Aorta (tissue), 5 donors: ENCODE measurements at regions not wholly inside any gene's neighbourhood (a gene's known extent, or its start where the extent isn't known, plus 50 kb on each side); places are given as distances from the start of the nearest gene placed in this dataset.

Experiments
- ATAC-seq: fragments of 200-7000 bp; cut with Tn5 transposase; one replicate; pipeline ENCODE4 v1.9.1; 2022; ENCODE audit warnings: moderate library complexity; ENCODE audit not compliant: low FRiP score
- DNase-seq, 2 donors: peaks; one replicate each; pipeline ENCODE4 v3.0.0-alpha.2; 2020
- H3K27ac ChIP-seq, 2 donors: one replicate each; pipeline ENCODE4 v1.5.1; 2013; ENCODE audit warnings: low read length in 2 of 2, mild to moderate bottlenecking in 2 of 2, moderate library complexity in 2 of 2, control low read depth in 1 of 2, inconsistent platforms in 1 of 2, low read depth in 1 of 2
- H3K27me3 ChIP-seq, 2 donors: one replicate each; pipeline ENCODE4 v1.6.1; 2013; ENCODE audit warnings: control low read depth in 1 of 2, low read length in 1 of 2, mild to moderate bottlenecking in 1 of 2, moderate library complexity in 1 of 2; ENCODE audit not compliant: insufficient read depth in 2 of 2, control insufficient read depth in 1 of 2
- H3K36me3 ChIP-seq, 2 donors: one replicate each; pipeline ENCODE4 v1.6.1; 2013; ENCODE audit warnings: control low read depth in 1 of 2, low read length in 1 of 2, mild to moderate bottlenecking in 1 of 2; ENCODE audit not compliant: insufficient read depth in 2 of 2, control insufficient read depth in 1 of 2
- H3K4me1 ChIP-seq, 2 donors: one replicate each; pipeline ENCODE4 v1.6.1; 2013; ENCODE audit warnings: low read length in 2 of 2, control low read depth in 1 of 2, mild to moderate bottlenecking in 1 of 2, moderate library complexity in 1 of 2; ENCODE audit not compliant: insufficient read depth in 2 of 2, control insufficient read depth in 1 of 2
- H3K4me3 ChIP-seq, 2 donors: one replicate each; pipeline ENCODE4 v1.5.1; 2013; ENCODE audit warnings: low read length in 2 of 2, control low read depth in 1 of 2, mild to moderate bottlenecking in 1 of 2
- H3K9me3 ChIP-seq: one replicate; pipeline ENCODE4 v1.6.1; 2013; ENCODE audit warnings: mild to moderate bottlenecking, low read length; ENCODE audit not compliant: control insufficient read depth
- WGBS, 2 donors: extraction: QIAGEN DNeasy Blood & Tissue Kit; methylation state at CpG; one replicate each; pipeline ENCODE4 v1.1.7; 2013; 5-methylcytosine and 5-hydroxymethylcytosine counted together
- intact Hi-C, 2 donors: fragments of 100-400 bp; cut with DNase I; formaldehyde crosslinking; loops; one replicate each; pipeline versions ENCODE4 v1.14.2 to v1.15.0; 2022
- donor health status: healthy with polysubstance abuse.
- donor health status: Bipolar disorder and iron deficiency.
- donor health status: DM: no; HTN: no; CAD: no.
- donor health status: DM: no; HTN: no; CAD: no.
- donor health status: DM: yes; HTN: yes; CAD: no.

DNA sequence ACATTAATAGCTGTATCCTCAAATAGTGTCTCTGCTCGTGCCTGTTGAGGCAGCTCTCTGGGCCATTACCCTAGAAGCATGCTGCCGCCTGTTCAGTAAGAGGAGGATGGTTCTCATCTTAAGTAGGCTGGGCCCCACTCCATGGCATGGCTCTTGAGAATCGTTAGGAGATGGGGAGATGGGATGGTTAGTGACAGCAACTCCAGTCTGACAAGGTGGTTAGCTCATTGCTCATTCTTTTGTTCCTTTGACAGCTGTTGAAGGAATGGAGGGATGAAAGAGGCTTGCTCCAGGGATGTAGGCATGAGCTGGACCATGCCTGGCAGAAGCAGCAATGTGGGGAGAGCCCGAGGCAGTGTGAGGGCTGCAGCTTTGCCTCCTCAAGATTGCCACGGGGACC, 68.2 kb downstream of the MAP10 start:
- intact Hi-C loops = no loop called here
- no peaks in the 10 kb centered on the region for H3K27me3 ChIP-seq
- no peaks in the 10 kb centered on the region for H3K9me3 ChIP-seq
- ATAC-seq (no peak), DNase-seq (no peak)
- no peaks in the 10 kb centered on the region for H3K4me1 ChIP-seq
- H3K27ac ChIP-seq = no peak overlapping the region
- no peak overlapping the region for H3K4me3 ChIP-seq
- H3K36me3 ChIP-seq = no peaks in the 10 kb centered on the region
- 75 to 82% methylated on average over 5 of the region's 5 CpGs for WGBS, 2 donors

- no peak for ATAC-seq
- Histone ChIP-seq H3K9me3 (no peaks in the 10 kb centered on the region), H3K36me3 (no peaks in the 10 kb centered on the region), H3K4me1 (no peaks in the 10 kb centered on the region), H3K4me3 (no peak overlapping the region), H3K27me3 (no peaks in the 10 kb centered on the region), H3K27ac (no peak overlapping the region)
- no peak for DNase-seq
- 90 to 91% methylated on average over 7 of the region's 7 CpGs for WGBS, 2 donors
- intact Hi-C loops = no loop called here
Observed at GRCh38 chr1:232873931-232874330, 68.7 kb downstream of the MAP10 start.

DNA sequence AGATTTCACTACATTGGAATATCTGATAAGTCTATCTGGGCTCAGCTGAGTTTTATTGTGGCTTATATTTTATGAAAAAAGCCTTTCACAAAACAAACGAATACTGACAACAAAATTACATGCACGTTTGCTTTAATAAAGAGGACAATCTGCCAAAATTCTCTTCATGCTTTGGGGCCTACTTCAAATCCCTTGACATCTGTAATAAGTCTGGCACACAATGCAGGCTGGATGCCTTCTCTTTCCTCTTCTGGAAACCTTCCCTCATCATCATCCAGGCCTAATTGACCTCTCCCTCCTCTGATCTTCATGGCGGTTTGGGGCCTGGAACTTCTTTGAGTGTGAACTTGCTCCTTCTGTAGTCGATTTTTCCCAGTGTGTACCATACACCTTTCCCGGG, 70.3 kb downstream of the MAP10 start:
- intact Hi-C loops = no loop called here

DNA sequence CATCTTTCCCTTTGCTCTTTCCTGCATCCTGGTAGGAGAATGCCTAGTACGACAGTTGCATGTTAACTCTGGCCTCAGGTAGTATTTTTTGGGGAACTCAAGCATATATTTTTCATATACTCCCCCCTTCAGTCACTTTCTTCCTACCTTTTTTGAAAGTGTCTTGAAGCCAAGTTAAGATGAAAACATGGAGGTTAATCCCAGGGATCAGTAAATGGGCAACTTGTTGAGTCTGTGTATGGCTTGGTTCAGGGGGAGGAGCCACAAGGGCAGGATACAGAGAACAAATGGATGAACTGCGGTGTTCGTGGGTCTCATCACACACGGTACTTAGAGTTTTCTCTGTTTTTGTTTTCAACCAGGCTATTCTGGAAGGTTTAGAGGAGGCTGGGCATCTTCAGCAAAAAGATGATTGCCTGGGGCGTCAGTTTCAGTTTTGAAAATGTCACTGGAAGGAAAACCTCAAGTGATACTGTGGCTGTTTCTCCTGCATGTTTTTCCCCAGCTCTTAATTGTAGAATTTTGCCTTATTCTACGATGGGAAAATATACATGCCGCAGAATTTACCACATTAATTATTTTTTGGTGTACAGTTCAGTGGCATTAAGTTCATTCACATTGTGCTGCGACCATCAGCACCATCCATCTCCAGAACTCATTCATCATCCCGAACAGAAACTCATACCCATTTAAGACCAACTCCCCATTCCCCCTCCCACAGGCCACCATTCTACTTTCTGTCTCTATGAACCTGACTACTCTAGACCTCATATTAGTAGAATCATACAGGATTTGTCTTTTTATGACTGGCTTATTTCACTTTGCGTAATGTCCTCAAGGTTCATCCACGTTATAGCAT, 71.5 kb downstream of the MAP10 start:
- Histone ChIP-seq H3K27ac (no peak overlapping the region), H3K27me3 (no peaks in the 10 kb centered on the region), H3K4me1 (no peaks in the 10 kb centered on the region), H3K9me3 (no peaks in the 10 kb centered on the region), H3K36me3 (no peaks in the 10 kb centered on the region), H3K4me3 (no peak overlapping the region)
- ATAC-seq (no peak), DNase-seq (no peak)
- intact Hi-C loops = no loop called here
- WGBS, 2 donors = 82 to 89% methylated on average over 11 of the region's 11 CpGs

More for the DNA sequence above, 70.3 kb downstream of the MAP10 start:
- no peaks in the 10 kb centered on the region for H3K9me3 ChIP-seq
- no peak overlapping the region for H3K4me3 ChIP-seq
- no peak overlapping the region for H3K27ac ChIP-seq
- H3K4me1 ChIP-seq = no peaks in the 10 kb centered on the region
- ATAC-seq (no peak), DNase-seq (no peak)
- WGBS, 2 donors = 77 to 78% methylated on average over 5 of the region's 5 CpGs
- H3K27me3 ChIP-seq = no peaks in the 10 kb centered on the region
- H3K36me3 ChIP-seq = no peaks in the 10 kb centered on the region

- no peak for ATAC-seq
- 71 to 75% methylated on average over 10 of the region's 10 CpGs for WGBS, 2 donors
Observed at GRCh38 chr1:232877365-232878028, 72.3 kb downstream of the MAP10 start.

DNA sequence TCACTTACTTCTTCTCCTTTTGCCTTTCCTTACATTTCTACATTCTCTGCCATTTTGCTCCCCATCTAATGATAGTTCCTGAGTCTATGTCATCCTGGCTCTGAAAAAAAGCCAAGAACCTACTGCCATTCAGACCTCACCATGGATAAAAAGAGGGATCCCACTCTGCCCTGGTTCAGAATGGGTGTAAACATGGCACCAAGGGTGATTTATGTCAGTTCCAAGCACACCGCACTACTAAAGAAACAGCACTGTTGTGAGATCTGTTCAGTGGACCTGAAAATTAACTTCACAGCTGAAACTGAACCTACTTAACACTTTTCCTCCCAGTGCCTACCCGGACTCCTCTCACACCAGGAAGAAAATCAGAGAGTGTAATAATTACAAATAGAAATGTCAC, 72.3 kb upstream of the NTPCR start:
- Histone ChIP-seq H3K9me3 (no peaks in the 10 kb centered on the region), H3K27me3 (no peaks in the 10 kb centered on the region), H3K4me1 (no peaks in the 10 kb centered on the region), H3K36me3 (no peaks in the 10 kb centered on the region), H3K27ac (no peak overlapping the region), H3K4me3 (no peak overlapping the region)
- ATAC-seq = no peak
- intact Hi-C loops = no loop called here
- no peak for DNase-seq
- 21 to 44% methylated on average over 2 of the region's 2 CpGs for WGBS, 2 donors

More at GRCh38 chr1:232877365-232878028, 72.3 kb downstream of the MAP10 start:
- Histone ChIP-seq H3K27me3 (no peaks in the 10 kb centered on the region), H3K36me3 (no peaks in the 10 kb centered on the region), H3K4me1 (no peaks in the 10 kb centered on the region), H3K27ac (no peak overlapping the region), H3K9me3 (no peaks in the 10 kb centered on the region), H3K4me3 (no peak overlapping the region)
- intact Hi-C loops = no loop called here
- no peak for DNase-seq

DNA sequence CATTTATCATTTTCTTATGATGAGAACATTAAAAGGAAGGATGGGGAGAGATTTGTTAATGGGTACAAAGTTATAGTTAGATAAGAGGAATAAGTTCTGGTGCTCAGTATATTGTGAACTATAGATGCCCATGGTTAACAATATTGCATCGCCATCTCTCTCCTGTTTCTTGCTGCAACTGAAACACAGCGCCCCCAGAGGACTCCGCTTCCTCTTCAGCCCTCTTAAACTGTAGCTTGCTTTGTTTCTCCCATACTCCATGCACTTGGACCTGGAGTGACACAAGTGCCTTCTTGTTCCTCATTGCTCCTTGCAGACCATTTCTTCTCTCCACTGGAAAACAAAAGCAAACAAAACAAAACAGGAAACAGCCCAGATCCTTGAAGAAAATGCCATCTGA, 70.1 kb upstream of the NTPCR start:
- WGBS, 2 donors = 38 to 45% methylated on average over 3 of the region's 3 CpGs
- no peaks in the 10 kb centered on the region for H3K9me3 ChIP-seq
- DNase-seq (no peak), ATAC-seq (no peak)
- H3K36me3 ChIP-seq = no peaks in the 10 kb centered on the region
- no peak overlapping the region for H3K4me3 ChIP-seq
- H3K27me3 ChIP-seq = no peaks in the 10 kb centered on the region
- intact Hi-C loops = no loop called here
- H3K27ac ChIP-seq = no peak overlapping the region
- H3K4me1 ChIP-seq = no peaks in the 10 kb centered on the region

DNA sequence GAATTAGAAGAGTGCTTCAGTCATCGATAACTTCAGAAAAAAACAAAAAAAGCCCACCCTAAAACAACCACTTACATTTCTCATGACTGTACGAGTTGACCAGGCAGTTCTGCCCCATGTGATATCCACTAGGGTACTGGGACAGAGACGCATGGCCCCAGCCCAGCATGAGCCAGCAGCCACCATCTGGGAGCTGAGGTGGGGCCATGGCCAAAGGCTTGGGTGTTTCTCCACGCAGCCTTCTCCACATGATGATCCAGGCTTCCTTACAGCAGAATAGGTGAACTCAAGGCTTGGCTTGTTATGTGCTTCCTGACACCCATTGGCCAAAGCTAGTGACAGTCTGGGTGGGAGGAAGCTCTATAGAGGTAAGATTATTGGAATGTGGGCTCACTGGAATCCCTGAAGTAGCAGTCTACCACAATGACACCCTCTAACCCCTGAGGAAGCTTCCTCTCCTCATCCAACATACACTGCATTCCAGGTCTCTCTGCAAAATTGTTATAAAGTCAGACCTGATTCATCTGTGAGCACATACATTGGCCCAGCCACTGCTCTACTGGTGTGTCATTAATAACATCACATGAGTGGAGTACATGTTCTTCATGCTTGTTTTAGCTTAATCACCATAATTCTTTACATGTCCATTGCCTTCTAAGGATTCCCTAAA, 66.3 kb upstream of the NTPCR start:
- ATAC-seq (no peak), DNase-seq (no peak)
- WGBS, 2 donors = 87% methylated on average over 4 of the region's 4 CpGs
- no peaks in the 10 kb centered on the region for H3K9me3 ChIP-seq
- H3K4me1 ChIP-seq = no peaks in the 10 kb centered on the region
- H3K4me3 ChIP-seq = no peak overlapping the region
- no peak overlapping the region for H3K27ac ChIP-seq
- intact Hi-C loops = no loop called here
- H3K36me3 ChIP-seq = no peaks in the 10 kb centered on the region
- H3K27me3 ChIP-seq = no peaks in the 10 kb centered on the region
